Thyroid gland (tissue), 4 donors: ENCODE measurements at regions not wholly inside any gene's neighbourhood (a gene's known extent, or its start where the extent isn't known, plus 50 kb on each side); places are given as distances from the start of the nearest gene placed in this dataset.

Source experiments
- DNase-seq, 2 donors: peaks; one replicate each; pipeline ENCODE4 v3.0.0-alpha.2; 2019
- H3K27ac ChIP-seq, 3 donors: fragments of 200-600 bp; sonication (generic); 1 replicate in 2 of 3; 2 replicates in 1 of 3; pipeline ENCODE4 v1.5.1; 2016 to 2019; ENCODE audit warnings: mild to moderate bottlenecking in 1 of 3, moderate library complexity in 1 of 3
- H3K27me3 ChIP-seq: fragments of 200-600 bp; sonication (generic); one replicate; pipeline ENCODE4 v1.5.1; 2019
- H3K36me3 ChIP-seq, 2 donors: fragments of 200-600 bp; sonication (generic); one replicate each; pipeline ENCODE4 v1.5.1; 2016 to 2019
- H3K4me1 ChIP-seq, 2 donors: fragments of 200-600 bp; sonication (generic); one replicate each; pipeline ENCODE4 v1.5.1; 2017 to 2019
- H3K4me3 ChIP-seq, 3 donors: fragments of 200-600 bp; sonication (generic); replicated peaks in 1 of 3; 1 replicate in 2 of 3; 2 replicates in 1 of 3; pipeline ENCODE4 v1.5.1; 2016; ENCODE audit warnings: mild to moderate bottlenecking in 1 of 3
- H3K9me3 ChIP-seq: fragments of 200-600 bp; sonication (generic); one replicate; pipeline ENCODE4 v1.5.1; 2017
- POLR2A ChIP-seq, 2 donors: fragments of 450-650 bp; IDR thresholded peaks; one replicate each; pipeline ENCODE4 v1.6.1; 2017; ENCODE audit warnings: antibody characterized with exemption in 2 of 2, mild to moderate bottlenecking in 2 of 2, moderate library complexity in 1 of 2
- WGBS, 2 donors: methylation state at CpG; one replicate each; pipeline ENCODE4 v1.1.5; 2017; 5-methylcytosine and 5-hydroxymethylcytosine counted together
- intact Hi-C: fragments of 100-400 bp; cut with DNase I; formaldehyde crosslinking; loops from one replicate; pipeline ENCODE4 v1.15.1; 2023
- TF ChIP-seq, protein P1 (sequence below), 6 experiments: fragments of 200-600 bp in 3 of 6; fragments of 450-650 bp in 3 of 6; sonication (generic) in 3 of 6; IDR thresholded peaks; one replicate each; pipeline ENCODE4 v1.5.1; 2016 to 2019; ENCODE audit warnings: antibody characterized with exemption in 6 of 6, mild to moderate bottlenecking in 2 of 6, inconsistent platforms in 1 of 6, moderate library complexity in 1 of 6

DNA sequence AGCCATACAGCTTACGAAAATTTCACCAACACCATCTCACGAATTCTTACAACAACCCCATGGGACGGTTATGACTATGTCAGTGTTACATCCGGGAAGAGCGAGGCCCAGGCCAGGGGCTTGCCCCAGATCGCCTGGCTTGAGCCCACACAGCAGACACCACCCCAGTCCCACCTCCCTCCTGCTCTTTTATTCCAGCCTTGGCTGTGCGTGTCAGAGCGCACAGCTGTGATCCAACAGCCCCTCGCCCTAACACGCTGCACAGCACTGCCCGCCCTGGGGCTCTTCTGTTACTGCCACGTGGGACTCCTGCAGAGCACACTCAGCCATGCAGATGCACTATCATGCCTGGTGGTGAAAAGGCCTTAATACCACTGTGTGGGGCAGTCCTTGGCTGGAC lies 127.9 kb downstream of the ENGASE start:
- intact Hi-C loops: no loop called here
- DNase-seq: no peak
- Histone ChIP-seq H3K27ac (no peak overlapping the region), H3K27me3 (no peaks in the 10 kb centered on the region), H3K36me3 (no peaks in the 10 kb centered on the region), H3K4me1 (no peaks in the 10 kb centered on the region), H3K9me3 (no peaks in the 10 kb centered on the region), H3K4me3 (no peak overlapping the region)
- TF ChIP-seq, protein P1, sequence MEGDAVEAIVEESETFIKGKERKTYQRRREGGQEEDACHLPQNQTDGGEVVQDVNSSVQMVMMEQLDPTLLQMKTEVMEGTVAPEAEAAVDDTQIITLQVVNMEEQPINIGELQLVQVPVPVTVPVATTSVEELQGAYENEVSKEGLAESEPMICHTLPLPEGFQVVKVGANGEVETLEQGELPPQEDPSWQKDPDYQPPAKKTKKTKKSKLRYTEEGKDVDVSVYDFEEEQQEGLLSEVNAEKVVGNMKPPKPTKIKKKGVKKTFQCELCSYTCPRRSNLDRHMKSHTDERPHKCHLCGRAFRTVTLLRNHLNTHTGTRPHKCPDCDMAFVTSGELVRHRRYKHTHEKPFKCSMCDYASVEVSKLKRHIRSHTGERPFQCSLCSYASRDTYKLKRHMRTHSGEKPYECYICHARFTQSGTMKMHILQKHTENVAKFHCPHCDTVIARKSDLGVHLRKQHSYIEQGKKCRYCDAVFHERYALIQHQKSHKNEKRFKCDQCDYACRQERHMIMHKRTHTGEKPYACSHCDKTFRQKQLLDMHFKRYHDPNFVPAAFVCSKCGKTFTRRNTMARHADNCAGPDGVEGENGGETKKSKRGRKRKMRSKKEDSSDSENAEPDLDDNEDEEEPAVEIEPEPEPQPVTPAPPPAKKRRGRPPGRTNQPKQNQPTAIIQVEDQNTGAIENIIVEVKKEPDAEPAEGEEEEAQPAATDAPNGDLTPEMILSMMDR (IDR thresholded peaks at IDR 0.05): no peak
- TF ChIP-seq POLR2A (IDR thresholded peaks at IDR 0.05): no peak
- WGBS, 2 donors: 70 to 73% methylated on average over 9 to 12 of the region's 12 CpGs

DNA sequence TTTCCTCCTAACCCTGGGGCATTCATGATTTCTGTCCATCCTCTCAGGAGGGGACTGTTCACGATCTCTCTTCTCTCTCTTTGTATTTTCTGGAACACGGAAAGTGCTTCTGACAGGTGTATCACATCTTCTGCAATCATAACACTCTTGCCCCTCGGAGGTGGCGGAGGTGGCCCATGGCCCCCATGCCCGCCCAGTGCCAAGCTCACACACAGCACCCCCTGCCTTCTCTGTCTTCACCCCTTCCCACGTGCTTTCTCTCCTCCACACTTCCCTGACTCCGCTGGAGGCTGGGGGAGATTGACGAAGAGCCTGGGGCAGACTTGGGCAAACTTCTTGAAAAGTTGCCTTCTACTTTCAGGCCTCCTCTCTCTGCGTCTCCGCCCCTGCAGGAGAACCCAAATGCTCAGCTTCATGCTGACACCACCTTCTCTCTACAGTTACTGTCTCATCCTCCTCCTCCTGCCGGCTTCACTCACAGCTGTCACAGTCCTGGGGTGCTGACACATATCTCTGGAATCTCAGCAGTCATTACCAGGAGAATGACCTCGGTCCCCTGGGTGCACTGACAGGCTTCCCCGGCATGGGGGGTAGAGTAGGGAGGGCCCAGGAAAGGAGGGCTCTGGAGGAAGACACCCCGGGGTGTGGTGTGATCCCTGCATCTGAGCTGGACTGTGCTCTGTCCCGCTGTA lies 127.1 kb downstream of the ENGASE start:
- Histone ChIP-seq H3K9me3 (no peaks in the 10 kb centered on the region), H3K27me3 (no peaks in the 10 kb centered on the region), H3K27ac (no peak overlapping the region), H3K36me3 (no peaks in the 10 kb centered on the region), H3K4me3 (no peak overlapping the region), H3K4me1 (no peaks in the 10 kb centered on the region)
- intact Hi-C loops: no loop called here
- TF ChIP-seq, protein P1 (IDR thresholded peaks at IDR 0.05): no peak
- TF ChIP-seq POLR2A (IDR thresholded peaks at IDR 0.05): no peak
- no peak for DNase-seq
- 51 to 55% methylated on average over 15 of the region's 15 CpGs for WGBS, 2 donors

GRCh38 chr17:79201119-79201518 lies 126.5 kb downstream of the ENGASE start:
- DNase-seq: no peak
- intact Hi-C loops: no loop called here
- Histone ChIP-seq H3K27ac (no peak overlapping the region), H3K9me3 (no peaks in the 10 kb centered on the region), H3K36me3 (no peaks in the 10 kb centered on the region), H3K4me3 (no peak overlapping the region), H3K27me3 (no peaks in the 10 kb centered on the region), H3K4me1 (no peaks in the 10 kb centered on the region)
- 25 to 31% methylated on average over 6 of the region's 6 CpGs for WGBS, 2 donors
- TF ChIP-seq, protein P1 (IDR thresholded peaks at IDR 0.05): no peak
- TF ChIP-seq POLR2A (IDR thresholded peaks at IDR 0.05): no peak

DNA sequence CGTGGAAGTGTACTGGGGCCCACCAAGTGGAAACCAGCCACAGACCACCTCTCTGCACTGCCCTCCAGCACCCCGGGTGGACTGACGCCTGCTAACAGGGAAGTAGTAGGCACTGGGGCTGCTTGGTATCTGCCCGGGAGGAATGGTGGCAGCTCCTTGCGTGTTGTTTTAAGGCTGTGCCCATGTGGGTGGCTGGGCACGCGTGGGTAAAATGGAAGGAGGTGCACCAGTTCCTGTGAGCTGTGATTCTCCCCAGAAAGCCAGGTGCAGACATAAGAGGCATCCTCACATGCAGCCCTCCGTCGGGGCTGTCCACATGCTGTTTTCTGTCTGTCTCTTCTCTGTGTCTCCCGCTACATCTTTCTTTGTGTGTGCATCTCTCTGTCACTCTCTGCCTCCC lies 122.3 kb downstream of the ENGASE start:
- DNase-seq: no peak
- WGBS, 2 donors: 64 to 79% methylated on average over 5 to 10 of the region's 10 CpGs
- Histone ChIP-seq H3K36me3 (no peaks in the 10 kb centered on the region), H3K27ac (no peak overlapping the region), H3K27me3 (no peaks in the 10 kb centered on the region), H3K9me3 (no peaks in the 10 kb centered on the region), H3K4me1 (no peaks in the 10 kb centered on the region), H3K4me3 (no peak overlapping the region)
- intact Hi-C loops: no loop called here
- no peak for TF ChIP-seq POLR2A (IDR thresholded peaks at IDR 0.05)
- TF ChIP-seq, protein P1 (IDR thresholded peaks at IDR 0.05): no peak

GRCh38 chr17:79192503-79193351 lies 118.1 kb downstream of the ENGASE start:
- H3K27me3 ChIP-seq: no peaks in the 10 kb centered on the region
- intact Hi-C loops: no loop called here
- no peak overlapping the region for H3K4me3 ChIP-seq
- no peaks in the 10 kb centered on the region for H3K4me1 ChIP-seq
- no peak overlapping the region for H3K27ac ChIP-seq
- H3K36me3 ChIP-seq: no peaks in the 10 kb centered on the region
- 6 to 12% methylated on average over 15 to 17 of the region's 22 CpGs for WGBS, 2 donors
- no peaks in the 10 kb centered on the region for H3K9me3 ChIP-seq
- peak; percentile 49 to 62 for DNase-seq
- TF ChIP-seq POLR2A (IDR thresholded peaks at IDR 0.05): no peak
- TF ChIP-seq, protein P1 (IDR thresholded peaks at IDR 0.05): no peak
